GM12892 (cell line): ENCODE measurements at regions not wholly inside any gene's neighbourhood (a gene's known extent, or its start where the extent isn't known, plus 50 kb on each side); places are given as distances from the start of the nearest gene placed in this dataset.

ENCODE experiments used
- POLR2A ChIP-seq: IDR thresholded peaks from 2 replicates; pipeline ENCODE4 v1.6.1; 2011; ENCODE audit warnings: low read depth, low read length, control low read depth
- POLR2AphosphoS5 ChIP-seq: IDR thresholded peaks from 2 replicates; pipeline ENCODE4 v1.6.1; 2011; ENCODE audit warnings: low read depth, low read length, control low read depth

GRCh38 chr6:88388589-88388988, 222.4 kb upstream of the CNR1 start:
- no peak for TF ChIP-seq POLR2AphosphoS5
- no peak for TF ChIP-seq POLR2A
